Muscle of leg (tissue), 3 donors: ENCODE measurements at regions not wholly inside any gene's neighbourhood (a gene's known extent, or its start where the extent isn't known, plus 50 kb on each side); places are given as distances from the start of the nearest gene placed in this dataset.

Experiments used
- DNase-seq: peaks from one replicate; pipeline ENCODE4 v3.0.0; 2013
- H3K27ac ChIP-seq: one replicate; pipeline ENCODE4 v1.5.1; 2013; ENCODE audit warnings: mild to moderate bottlenecking, low read length, control low read depth
- H3K27me3 ChIP-seq: one replicate; pipeline ENCODE4 v1.6.1; 2013; ENCODE audit warnings: low read length; ENCODE audit not compliant: control insufficient read depth, insufficient read depth
- H3K36me3 ChIP-seq: one replicate; pipeline ENCODE4 v1.6.1; 2013; ENCODE audit warnings: low read length; ENCODE audit not compliant: control insufficient read depth, insufficient read depth
- H3K4me1 ChIP-seq: one replicate; pipeline ENCODE4 v1.6.1; 2013; ENCODE audit warnings: low read length; ENCODE audit not compliant: control insufficient read depth, insufficient read depth
- H3K4me3 ChIP-seq: one replicate; pipeline ENCODE4 v1.5.1; 2013; ENCODE audit warnings: low read length, control low read depth
- H3K9me3 ChIP-seq: replicated peaks from 2 replicates; pipeline ENCODE4 v1.6.1; 2013; ENCODE audit warnings: low read depth, low read length; ENCODE audit not compliant: control insufficient read depth
- WGBS: methylation state at CpG from one replicate; pipeline ENCODE4 v1.1.5; 2013; ENCODE audit warnings: missing lambda C conversion rate; ENCODE audit not compliant: insufficient coverage; 5-methylcytosine and 5-hydroxymethylcytosine counted together

DNA sequence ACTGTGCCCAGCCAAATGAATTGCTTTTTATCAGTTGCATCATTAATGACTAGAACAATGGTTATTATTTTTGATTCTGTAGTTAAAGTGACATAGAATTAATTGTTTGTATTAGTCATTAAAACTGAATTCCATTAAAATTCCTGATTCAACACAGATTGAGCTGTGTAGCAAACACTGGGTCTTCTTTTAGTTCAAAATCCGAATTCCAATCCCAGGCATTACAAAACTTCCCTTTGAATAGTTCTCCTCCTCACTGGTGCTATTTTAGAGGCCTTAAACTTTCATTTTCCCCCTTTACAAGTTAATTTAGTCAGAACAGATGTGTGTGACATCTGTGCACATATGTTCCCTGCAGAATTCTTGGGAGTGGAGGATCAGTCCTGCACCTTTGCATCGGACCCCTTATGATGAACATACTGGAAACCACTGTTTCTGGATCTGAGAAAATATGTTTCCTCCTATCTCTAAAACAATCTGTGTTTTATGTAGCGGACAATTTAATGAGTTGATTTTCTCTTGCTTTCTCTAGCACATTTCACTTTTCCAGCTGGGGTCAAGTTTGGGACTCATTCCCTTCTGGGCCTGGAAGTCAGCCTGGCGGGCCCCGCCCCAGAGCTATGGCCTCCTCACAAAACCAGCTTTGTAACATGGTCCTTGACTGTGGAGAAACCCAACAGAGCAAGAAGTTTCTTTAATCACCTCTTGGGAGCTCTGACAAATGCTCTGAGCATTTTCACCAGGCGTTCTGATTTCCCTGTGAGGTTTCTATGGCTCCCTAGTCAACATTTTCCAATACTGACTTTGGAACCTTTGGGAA, 87.9 kb upstream of the MAMDC2 start:
- no peak overlapping the region for H3K4me3 ChIP-seq
- peak; percentile 38 for DNase-seq
- H3K4me1 ChIP-seq, result no peaks in the 10 kb centered on the region
- H3K27me3 ChIP-seq, result no peaks in the 10 kb centered on the region
- H3K36me3 ChIP-seq, result no peaks in the 10 kb centered on the region
- H3K27ac ChIP-seq, result no peak overlapping the region
- no CpG with 5 or more reads among the region's 6 CpGs for WGBS
- H3K9me3 ChIP-seq, result no peaks in the 10 kb centered on the region

DNA sequence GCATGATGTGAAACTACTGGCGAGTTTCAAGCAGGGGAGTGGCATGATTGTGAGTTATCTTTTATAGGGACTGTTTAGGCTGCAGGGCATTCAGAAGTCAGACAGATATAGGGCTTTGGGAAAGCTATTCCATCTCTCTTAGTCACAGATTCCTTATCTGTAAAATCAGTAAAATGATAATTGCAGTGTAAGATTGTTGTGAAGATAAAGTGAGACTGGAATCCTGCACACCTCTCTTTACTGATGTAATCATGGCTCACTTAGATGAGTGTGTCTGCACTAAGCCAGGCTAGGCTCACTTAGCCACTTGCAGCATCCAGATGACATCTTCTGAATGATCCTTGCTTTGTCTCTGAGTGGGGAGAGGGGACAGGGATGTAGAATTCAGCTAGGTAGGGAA, 81.8 kb upstream of the MAMDC2 start:
- DNase-seq, result no peak
- Histone ChIP-seq H3K27me3 (no peaks in the 10 kb centered on the region), H3K27ac (no peak overlapping the region), H3K4me3 (no peak overlapping the region), H3K4me1 (no peaks in the 10 kb centered on the region), H3K36me3 (no peaks in the 10 kb centered on the region), H3K9me3 (no peaks in the 10 kb centered on the region)
- WGBS, result 89% methylated on average over 1 of the region's 1 CpG

DNA sequence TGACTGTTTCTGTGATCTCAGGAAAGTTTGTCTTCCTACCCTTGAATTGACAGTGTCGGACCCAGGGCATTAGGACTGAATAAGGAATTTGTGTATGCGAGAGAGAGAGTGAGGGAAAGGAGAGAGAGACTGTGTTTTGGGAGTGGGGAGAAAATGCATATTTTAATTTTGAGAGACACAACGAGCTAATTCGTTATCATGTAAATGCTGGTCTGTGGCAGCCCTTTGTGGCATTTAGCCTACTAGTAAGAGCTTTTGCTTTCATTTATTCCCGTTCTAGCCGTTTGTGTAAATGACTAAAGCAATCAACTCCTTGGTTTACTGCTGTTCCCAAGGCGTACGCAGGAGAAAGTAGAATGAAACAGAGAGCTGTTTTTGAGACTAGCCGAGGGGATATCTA, 79.8 kb upstream of the MAMDC2 start:
- H3K4me3 ChIP-seq, result no peak overlapping the region
- no peak overlapping the region for H3K27ac ChIP-seq
- H3K36me3 ChIP-seq, result no peaks in the 10 kb centered on the region
- DNase-seq, result no peak
- H3K27me3 ChIP-seq, result no peaks in the 10 kb centered on the region
- no peaks in the 10 kb centered on the region for H3K9me3 ChIP-seq
- H3K4me1 ChIP-seq, result no peaks in the 10 kb centered on the region
- 55% methylated on average over 6 of the region's 9 CpGs for WGBS

DNA sequence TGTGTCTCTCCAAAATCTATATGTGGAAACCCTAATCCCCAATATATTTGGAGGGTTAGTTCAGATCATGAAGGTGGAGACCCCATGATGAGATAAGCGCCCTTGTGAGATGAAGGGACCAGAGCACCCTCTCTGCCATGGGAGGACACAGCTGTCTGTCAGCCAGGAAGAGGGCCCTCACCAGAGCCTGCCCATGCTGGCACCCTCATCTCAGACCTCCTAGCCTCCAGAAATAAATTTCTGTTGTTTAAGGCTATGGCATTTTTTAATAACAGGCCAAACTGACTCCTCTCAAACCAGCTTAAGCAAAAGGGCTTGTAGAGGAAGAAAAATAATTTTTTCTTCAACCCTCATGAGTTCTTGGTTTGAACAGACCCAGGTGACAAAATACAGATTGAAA, 79.2 kb upstream of the MAMDC2 start:
- WGBS, result no CpG with 5 or more reads among the region's 1 CpG
- no peaks in the 10 kb centered on the region for H3K27me3 ChIP-seq
- no peak overlapping the region for H3K4me3 ChIP-seq

DNA sequence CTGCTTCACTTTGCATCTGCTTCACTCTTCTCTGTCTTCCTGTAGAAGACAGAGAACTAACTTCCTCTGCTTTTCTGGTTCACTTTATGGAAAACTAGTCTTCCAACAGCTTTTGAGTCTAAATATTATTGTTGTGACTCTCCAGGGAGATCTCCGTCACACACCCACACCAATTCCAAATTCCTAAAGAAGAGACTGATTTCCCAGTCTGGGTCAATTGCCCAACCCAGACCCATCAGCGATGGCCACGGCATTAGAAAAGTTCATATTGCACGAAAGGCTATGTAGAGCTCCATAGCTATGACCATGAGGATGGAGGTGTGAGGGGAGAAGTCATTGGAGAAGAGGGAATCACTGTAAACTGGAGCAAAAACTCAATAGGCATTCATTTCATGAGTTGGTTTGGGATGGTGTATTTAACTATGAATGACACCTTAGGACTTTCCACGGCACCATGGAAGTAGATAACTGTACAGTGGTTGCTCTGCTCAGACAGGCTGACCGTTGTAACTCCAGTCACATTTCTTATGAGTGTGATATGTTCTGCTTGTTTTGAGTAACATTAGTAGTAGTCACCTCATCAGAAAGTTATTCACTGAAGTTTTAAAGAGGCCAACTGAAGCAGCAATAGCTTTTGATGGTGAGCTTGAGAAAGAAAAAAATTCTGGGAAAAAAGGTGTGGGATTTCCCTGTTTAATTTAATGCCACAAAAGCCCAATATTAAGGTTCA, 78.1 kb upstream of the MAMDC2 start:
- Histone ChIP-seq H3K27me3 (no peaks in the 10 kb centered on the region), H3K4me1 (no peaks in the 10 kb centered on the region), H3K4me3 (no peak overlapping the region), H3K36me3 (no peaks in the 10 kb centered on the region), H3K9me3 (no peaks in the 10 kb centered on the region), H3K27ac (no peak overlapping the region)
- WGBS, result 83% methylated on average over 1 of the region's 6 CpGs
- no peak for DNase-seq

More for the DNA sequence above, 79.2 kb upstream of the MAMDC2 start:
- Histone ChIP-seq H3K27ac (no peak overlapping the region), H3K4me1 (no peaks in the 10 kb centered on the region), H3K9me3 (no peaks in the 10 kb centered on the region), H3K36me3 (no peaks in the 10 kb centered on the region)
- no peak for DNase-seq

DNA sequence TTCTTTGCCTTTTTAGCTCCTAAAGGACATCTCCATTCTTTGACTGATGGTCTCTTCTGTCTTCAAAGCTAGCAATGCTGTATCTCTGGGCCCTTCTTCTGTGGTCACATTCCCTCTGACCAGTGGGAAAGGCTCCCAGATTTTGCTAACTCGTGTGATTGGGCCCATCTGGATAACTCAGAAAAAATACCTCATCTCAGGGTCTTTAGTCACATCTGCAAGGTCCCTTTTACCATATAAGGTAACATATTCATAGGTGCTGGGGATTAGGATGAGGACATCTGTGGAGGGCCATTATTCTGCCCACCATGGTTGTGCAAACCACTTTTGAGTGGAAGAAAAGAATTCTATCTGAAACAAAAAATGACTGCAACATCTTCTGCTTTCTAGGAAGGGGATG, 76.3 kb upstream of the MAMDC2 start:
- no peaks in the 10 kb centered on the region for H3K9me3 ChIP-seq
- H3K27me3 ChIP-seq, result no peaks in the 10 kb centered on the region
- no peak for DNase-seq
- H3K4me3 ChIP-seq, result no peak overlapping the region
- no CpG with 5 or more reads among the region's 1 CpG for WGBS
- no peaks in the 10 kb centered on the region for H3K4me1 ChIP-seq
- no peak overlapping the region for H3K27ac ChIP-seq
- no peaks in the 10 kb centered on the region for H3K36me3 ChIP-seq

DNA sequence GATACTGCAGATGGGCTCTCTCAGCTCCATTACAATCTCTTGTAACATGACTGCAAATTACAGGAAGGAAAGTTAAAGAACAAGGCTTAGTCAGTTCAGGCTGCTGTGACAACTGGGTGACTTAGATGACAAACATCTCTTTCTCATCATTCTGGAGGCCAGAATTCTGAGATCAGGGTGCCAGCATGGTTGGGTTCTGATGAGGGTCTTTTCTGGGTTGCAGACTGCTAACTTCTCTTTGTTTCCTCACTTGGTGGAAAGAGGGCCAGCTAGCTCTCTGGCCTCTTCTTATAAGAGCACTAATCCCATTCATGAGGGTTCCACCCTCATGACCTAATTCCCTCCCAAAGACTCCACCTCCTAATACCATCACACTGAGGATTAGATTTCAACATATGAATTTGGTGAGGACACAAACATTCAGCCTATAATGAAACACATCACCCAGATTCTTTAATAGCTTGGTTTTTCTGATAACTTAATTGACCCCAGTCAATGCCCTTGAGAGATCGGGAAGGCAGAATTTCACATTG, 73.6 kb upstream of the MAMDC2 start:
- WGBS, result no CpG with 5 or more reads among the region's 1 CpG
- Histone ChIP-seq H3K27me3 (no peaks in the 10 kb centered on the region), H3K27ac (no peak overlapping the region), H3K4me1 (no peaks in the 10 kb centered on the region), H3K9me3 (no peaks in the 10 kb centered on the region), H3K36me3 (no peaks in the 10 kb centered on the region), H3K4me3 (no peak overlapping the region)
- no peak for DNase-seq

DNA sequence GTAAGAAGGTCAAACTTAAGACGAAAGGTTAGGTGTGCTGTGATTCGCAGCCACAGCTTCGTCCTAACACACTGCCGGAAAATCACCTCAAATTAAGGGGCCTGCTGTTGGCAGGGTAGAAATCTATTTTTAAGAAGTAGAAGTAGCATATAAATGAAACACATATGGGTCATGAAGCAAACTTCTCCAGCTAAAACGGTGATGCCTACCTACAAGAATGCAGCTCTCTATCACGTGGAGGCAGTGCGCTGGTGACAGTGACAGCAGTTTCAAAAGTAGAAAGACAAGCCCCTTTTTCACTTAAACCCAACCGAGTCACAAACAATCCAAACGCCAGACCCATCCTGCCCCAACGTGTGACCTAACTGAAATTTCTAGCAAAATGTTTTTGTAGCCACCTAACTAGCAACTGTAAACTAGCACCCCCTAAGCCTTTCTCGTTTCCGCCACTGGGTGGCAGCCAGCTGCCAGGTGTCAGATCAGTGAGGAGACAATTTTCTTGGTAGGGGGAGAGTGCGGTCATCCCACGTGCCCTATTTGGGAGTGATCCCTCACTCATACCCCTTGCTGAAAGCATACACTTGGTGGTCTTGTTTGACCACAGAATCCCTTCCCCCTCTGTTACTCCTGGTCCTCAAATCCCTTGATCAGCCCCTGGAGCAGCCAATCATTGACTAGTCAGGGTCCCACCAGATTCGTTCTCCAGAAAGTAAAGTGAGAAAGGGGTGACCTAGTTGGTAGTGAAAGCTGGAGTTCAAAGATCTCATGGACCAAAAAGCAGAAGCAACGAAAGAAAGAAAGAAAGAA, 71.8 kb upstream of the MAMDC2 start:
- H3K4me1 ChIP-seq, result peaks cover 8% of the 10 kb centered on the region
- DNase-seq, result peak; percentile 69
- no peaks in the 10 kb centered on the region for H3K27me3 ChIP-seq
- H3K36me3 ChIP-seq, result no peaks in the 10 kb centered on the region
- H3K4me3 ChIP-seq, result no peak overlapping the region
- whole genome bisulfite sequencing, result 33% methylated on average over 7 of the region's 16 CpGs
- no peaks in the 10 kb centered on the region for H3K9me3 ChIP-seq
- no peak overlapping the region for H3K27ac ChIP-seq

DNA sequence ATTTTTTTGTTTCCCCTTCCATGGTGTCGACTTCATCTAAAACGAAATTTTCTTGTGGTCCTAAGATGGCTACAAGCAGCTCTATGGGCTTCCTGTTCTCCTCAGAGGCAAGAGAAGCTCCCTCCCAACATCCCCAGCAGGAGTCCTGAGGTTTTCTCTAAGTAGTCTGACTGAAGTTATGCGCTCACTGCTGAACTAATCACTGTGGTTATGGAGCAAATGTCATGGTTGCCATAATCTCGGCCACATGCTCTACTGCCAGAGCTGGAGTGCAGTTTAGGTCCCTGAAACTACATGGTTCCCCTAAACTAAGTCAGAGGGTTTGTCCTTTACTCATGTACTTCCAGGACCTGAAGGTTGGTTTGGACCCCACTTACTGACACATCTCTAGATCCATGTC, 68.0 kb upstream of the MAMDC2 start:
- Histone ChIP-seq H3K4me1 (peaks cover 8% of the 10 kb centered on the region), H3K36me3 (no peaks in the 10 kb centered on the region), H3K9me3 (no peaks in the 10 kb centered on the region), H3K4me3 (no peak overlapping the region), H3K27ac (no peak overlapping the region), H3K27me3 (no peaks in the 10 kb centered on the region)
- DNase-seq, result no peak
- 100% methylated on average over 3 of the region's 4 CpGs for WGBS

DNA sequence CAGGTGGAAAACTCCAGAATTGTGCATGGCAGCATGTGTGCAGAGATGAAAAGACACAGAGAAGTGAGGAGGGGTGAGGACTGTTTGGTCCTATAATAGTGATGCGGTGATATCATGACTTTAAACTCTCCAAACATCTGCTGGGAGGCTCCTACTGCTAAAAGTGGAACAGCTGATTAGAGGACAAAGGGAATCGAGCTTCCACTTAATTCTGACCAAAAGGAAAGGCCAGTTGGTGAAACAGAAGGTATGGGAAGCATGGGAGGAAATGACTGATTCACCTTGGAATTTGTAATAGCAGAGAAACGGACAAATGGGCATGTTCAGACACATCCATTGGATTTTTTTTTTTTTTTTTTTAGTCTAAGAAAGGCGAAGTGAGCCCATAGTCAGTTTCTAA, 67.5 kb upstream of the MAMDC2 start:
- Histone ChIP-seq H3K27ac (peak overlapping the region; percentile 29), H3K4me1 (peaks cover 8% of the 10 kb centered on the region), H3K27me3 (no peaks in the 10 kb centered on the region), H3K4me3 (no peak overlapping the region), H3K9me3 (no peaks in the 10 kb centered on the region), H3K36me3 (no peaks in the 10 kb centered on the region)
- DNase-seq, result peak; percentile 23
- WGBS, result 63% methylated on average over 3 of the region's 4 CpGs
